Stromal cell of bone marrow (primary cell): ENCODE measurements at regions not wholly inside any gene's neighbourhood (a gene's known extent, or its start where the extent isn't known, plus 50 kb on each side); places are given as distances from the start of the nearest gene placed in this dataset.

Experiments
- DNase-seq: peaks from one replicate; pipeline ENCODE4 v3.0.0-alpha.2; 2012; ENCODE audit warnings: low read depth

- no peak for DNase-seq
These were observed 389.1 kb downstream of the PBX1 start for GRCh38 chr1:164948101-164948500.

DNA sequence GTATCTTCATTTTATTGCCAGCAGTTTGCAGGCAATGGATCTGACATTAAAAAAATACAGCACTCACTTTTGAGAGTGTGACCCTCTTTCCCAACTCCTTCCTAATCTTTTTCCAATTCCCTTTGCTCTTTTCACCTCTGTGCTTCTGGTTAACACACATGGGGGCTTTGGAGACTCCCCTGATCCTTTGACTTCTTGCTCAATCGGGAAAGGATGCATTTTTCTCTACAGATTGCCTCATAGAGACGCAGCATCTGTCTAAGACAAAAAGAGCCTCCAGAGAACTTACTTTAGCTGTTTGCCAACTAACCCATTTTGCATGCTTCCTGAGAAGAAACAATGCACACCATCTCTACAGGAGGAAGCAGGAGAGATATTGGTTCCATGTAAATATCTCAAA is 378.3 kb downstream of the PBX1 start:
- no peak for DNase-seq

DNA sequence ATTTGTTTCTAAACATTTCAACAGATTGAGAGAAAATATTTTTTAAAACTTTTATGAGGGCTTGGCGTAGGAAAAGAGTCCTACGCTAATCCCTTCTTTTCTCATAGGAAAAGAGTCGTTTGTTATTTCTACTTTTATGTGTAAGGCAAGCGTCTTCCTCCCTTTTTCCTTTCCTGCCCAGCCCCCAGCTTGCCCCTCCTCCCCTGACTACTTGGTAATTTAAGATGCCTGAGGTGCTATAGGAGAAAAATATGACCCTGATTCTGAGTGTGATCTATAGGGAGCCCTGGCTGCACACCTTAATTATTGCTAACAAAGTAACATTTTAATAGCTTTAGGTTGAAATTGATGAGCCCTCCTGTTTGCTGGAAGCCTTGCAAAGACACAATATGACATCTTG is 373.6 kb downstream of the PBX1 start:
- DNase-seq, result no peak

- no peak for DNase-seq
These were observed 371.8 kb downstream of the PBX1 start for GRCh38 chr1:164930833-164931232.

- no peak for DNase-seq
These were observed 371.3 kb downstream of the PBX1 start for GRCh38 chr1:164930241-164930640.

- DNase-seq, result no peak
These were observed 369.3 kb downstream of the PBX1 start for GRCh38 chr1:164928232-164928812.

DNA sequence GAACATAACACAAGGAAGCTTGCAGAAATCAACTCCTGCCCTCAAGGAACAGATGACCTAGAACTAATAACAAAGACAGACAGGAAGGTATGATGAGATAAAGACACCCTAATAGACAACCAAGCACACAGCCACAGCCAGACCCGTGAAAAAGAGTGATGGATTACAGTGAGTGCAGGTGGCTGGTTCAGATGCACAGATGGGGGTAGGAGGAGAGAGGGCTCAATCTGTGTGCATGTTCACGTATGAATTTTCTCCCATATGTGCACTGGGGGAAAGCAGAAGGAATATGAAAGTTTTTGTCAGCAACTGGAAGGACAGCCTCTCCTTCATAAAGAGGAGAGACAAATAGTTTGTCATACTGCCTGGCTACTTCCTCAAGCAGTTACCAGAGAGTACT is 367.1 kb downstream of the PBX1 start:
- no peak for DNase-seq

GRCh38 chr1:164922585-164922984 is 363.6 kb downstream of the PBX1 start:
- no peak for DNase-seq

DNA sequence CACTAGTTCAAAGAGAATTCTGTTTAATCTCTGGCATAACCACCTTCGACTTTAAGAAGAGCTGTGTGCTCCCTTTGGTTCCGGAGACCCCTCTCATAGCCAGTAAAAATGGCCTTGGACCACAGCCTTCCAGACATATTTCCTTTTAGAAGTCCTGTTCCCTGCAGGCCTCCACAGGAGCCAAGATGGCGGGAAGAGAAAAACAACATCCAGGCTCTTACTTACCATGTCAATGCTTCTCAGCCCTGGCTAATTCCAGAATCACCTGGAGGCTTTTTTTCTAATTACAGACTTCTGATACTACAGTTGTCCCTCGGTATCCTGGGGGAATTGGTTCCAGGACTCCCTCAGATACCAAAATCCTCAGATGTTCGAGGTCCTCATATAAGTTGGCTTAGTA is 362.5 kb downstream of the PBX1 start:
- no peak for DNase-seq

- no peak for DNase-seq
These were observed 359.2 kb downstream of the PBX1 start for GRCh38 chr1:164918140-164918539.

DNA sequence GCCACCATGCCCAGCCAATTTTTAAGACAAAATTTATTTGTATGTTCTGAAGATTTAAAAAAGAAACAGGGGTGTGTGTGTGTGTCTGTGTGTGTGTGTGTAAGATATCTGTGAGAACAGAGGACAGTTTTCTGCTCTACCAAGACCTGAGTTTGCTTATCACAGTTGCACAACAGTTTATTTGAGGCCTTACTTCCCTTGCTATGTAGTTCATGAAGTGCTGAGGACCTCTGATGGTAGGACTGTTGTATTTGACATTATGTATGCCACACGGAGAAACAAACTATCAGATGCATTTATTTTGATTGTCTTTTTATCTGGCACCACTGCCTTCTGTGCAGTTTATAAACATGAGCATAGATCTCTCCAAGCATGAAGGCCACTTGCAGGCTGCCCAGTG is 355.2 kb downstream of the PBX1 start:
- DNase-seq, result peak; percentile 1

- DNase-seq, result no peak
These were observed 353.3 kb downstream of the PBX1 start for GRCh38 chr1:164912290-164912689.

GRCh38 chr1:164910671-164911070 is 351.7 kb downstream of the PBX1 start:
- DNase-seq, result no peak

DNA sequence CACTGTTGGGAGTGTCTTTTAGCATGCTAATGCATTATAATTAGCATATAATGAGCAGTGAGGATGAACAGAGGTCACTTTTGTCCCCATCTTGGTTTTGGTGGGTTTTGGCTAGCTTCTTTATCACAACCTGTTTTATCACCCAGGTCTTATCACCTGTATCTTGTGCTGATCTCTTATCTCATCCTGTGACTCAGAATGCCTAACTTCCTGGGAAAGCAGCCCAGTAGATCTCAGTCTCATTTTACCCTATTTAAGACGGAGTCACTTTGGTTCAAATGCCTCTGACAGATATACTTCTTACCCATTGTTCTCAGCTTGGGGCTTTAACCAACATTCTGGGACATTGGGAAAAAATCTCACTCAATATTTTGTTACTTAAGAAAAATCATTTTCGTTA is 348.7 kb downstream of the PBX1 start:
- no peak for DNase-seq

DNA sequence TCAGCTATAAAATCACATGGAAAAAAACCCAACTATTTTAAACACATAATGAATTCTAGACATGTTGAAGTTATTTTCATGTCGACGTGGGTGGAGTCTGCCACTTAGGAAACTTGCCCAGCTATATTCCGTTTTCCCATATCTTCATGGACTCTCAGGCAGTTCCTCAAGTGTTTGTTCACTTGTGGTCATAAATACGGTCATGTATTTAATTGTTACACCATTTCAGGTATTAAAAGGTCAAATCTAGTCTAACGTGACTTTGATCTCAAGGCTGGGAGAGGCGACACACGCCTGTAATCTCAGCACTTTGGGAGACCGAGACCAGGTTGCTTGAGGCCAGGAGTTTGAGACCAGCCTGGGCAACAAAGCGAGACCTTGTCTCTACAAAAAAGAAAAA is 346.9 kb downstream of the PBX1 start:
- DNase-seq, result no peak

- no peak for DNase-seq
These were observed 343.5 kb downstream of the PBX1 start for GRCh38 chr1:164902491-164902890.
